ENCODE measurements at regions not wholly inside any gene's neighbourhood (a gene's known extent, or its start where the extent isn't known, plus 50 kb on each side); places are given as distances from the start of the nearest gene placed in this dataset.
"Not testable (repeated sequence)": the region's sequence is repeated elsewhere in the genome, so short reads cannot be mapped to it uniquely, and the experiment has no call there.

GRCh38 chr13:111692028-111692427, 371.6 kb downstream of the TEX29 start:
- DNase-seq: not testable (repeated sequence)

- DNase-seq: not testable (repeated sequence)
These were observed 370.8 kb upstream of the SOX1 start for GRCh38 chr13:111696121-111696520.

DNA sequence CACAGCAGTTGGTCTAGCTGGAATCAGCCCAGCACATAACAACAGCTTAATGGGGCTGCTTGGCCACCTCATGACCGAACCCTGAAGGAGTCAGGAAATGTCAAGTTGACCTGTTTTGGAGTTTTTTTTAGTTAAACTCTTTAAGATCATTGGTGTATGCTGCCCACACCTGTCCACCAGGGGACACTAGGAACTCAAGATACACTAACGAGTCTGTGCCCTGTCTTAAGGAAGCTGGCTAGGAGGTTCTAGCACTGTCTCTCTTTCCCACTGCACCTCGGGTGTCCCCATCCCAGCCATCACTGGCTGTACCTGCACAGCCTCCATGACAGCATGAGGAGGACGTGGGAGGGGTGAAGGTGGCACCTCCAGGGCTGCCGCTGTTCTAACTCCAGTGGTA, 364.9 kb upstream of the SOX1 start:
- not testable (repeated sequence) for DNase-seq
